K562 (cell line): ENCODE measurements at regions not wholly inside any gene's neighbourhood (a gene's known extent, or its start where the extent isn't known, plus 50 kb on each side); places are given as distances from the start of the nearest gene placed in this dataset.

ENCODE experiments used
- CBFA2T3 ChIP-seq: fragments of 450-650 bp; IDR thresholded peaks from 2 replicates; pipeline ENCODE4 v1.6.1; 2017
- CBFB ChIP-seq: sonication (generic); formaldehyde crosslinking; IDR thresholded peaks from 2 replicates; pipeline ENCODE4 v1.4.0; 2020; ENCODE audit warnings: mild to moderate bottlenecking, missing genetic modification reagents
- CREB1 ChIP-seq, 2 experiments: sonication (generic) in 1 of 2; formaldehyde crosslinking in 1 of 2; IDR thresholded peaks; 2 replicates each; pipeline versions ENCODE4 v1.6.1 to v1.8.0; 2012 to 2022; ENCODE audit warnings: inconsistent platforms in 1 of 2, mild to moderate bottlenecking in 1 of 2, missing genetic modification reagents in 1 of 2, moderate library complexity in 1 of 2
- HCFC1 ChIP-seq: IDR thresholded peaks from 2 replicates; pipeline ENCODE4 v1.6.1; 2012; ENCODE audit warnings: low read depth, low read length, improper control_type of control experiment
- POLR2A ChIP-seq: fragments of 450-650 bp; conservative IDR thresholded peaks from 2 replicates; pipeline ENCODE4 v1.6.1; 2016
- RFX5 ChIP-seq: IDR thresholded peaks from 2 replicates; pipeline ENCODE4 v1.6.1; 2011; ENCODE audit warnings: low read depth, mild to moderate bottlenecking, improper control_type of control experiment, low read length
- RFX7 ChIP-seq: fragments of 250-450 bp; sonication (Bioruptor Pico); IDR thresholded peaks from 2 replicates; pipeline ENCODE4 v1.5.1; 2021; ENCODE audit warnings: mild to moderate bottlenecking
- SPI1 ChIP-seq: IDR thresholded peaks from 2 replicates; pipeline ENCODE4 v1.6.1; 2011; ENCODE audit warnings: low read depth, low read length, control low read depth, borderline replicate concordance
- TBP ChIP-seq: optimal IDR thresholded peaks from 2 replicates; pipeline ENCODE3; 2011; ENCODE audit warnings: low read depth, low read length, improper control_type of control experiment
- ZNF311 ChIP-seq: fragments of 250-450 bp; sonication (Bioruptor Pico); IDR thresholded peaks from 2 replicates; pipeline ENCODE4 v1.4.0; 2020; ENCODE audit warnings: mild to moderate bottlenecking, moderate library complexity
- ZNF551 ChIP-seq: fragments of 250-450 bp; sonication (Bioruptor Pico); IDR thresholded peaks from 2 replicates; pipeline ENCODE4 v1.5.0; 2021; ENCODE audit warnings: mild to moderate bottlenecking, moderate library complexity
- TF ChIP-seq, protein P1 (sequence below): sonication (generic); formaldehyde crosslinking; IDR thresholded peaks from 2 replicates; pipeline ENCODE4 v1.8.1; 2022; ENCODE audit warnings: missing genetic modification reagents
- TF ChIP-seq, protein P2 (sequence below), 3 experiments: IDR thresholded peaks in 2 of 3; conservative IDR thresholded peaks in 1 of 3; 2 replicates each; pipeline ENCODE4 v1.5.1; 2011 to 2012; ENCODE audit warnings: low read length in 3 of 3, mild to moderate bottlenecking in 3 of 3, control low read depth in 2 of 3, improper control_type of control experiment in 1 of 3, inconsistent platforms in 1 of 3, low read depth in 1 of 3, mixed read lengths in 1 of 3, moderate library complexity in 1 of 3; ENCODE audit not compliant: insufficient read depth in 2 of 3

DNA sequence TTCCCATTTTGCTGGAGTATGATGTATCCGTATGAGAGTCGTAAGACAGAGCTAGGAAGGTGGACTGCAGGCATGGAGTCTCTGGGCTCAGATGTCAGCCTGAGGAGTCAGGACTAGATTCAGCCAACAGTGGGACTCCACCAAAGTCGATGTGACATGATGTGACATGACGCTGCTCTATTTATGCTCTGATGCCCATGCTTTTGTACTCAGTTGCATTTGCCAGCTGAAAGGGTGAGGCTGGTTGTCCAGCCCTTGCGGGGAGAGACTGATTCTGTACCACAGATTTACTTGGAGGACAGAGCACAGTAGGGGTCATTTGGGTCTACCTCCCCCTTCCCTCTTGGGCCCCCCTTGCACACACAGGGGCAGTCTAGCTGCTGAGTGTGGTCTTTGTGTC is 88.5 kb upstream of the ATG10 start:
- TF ChIP-seq POLR2A (no peak), CREB1 (IDR thresholded peaks at IDR 0.05) (no peak), CREB1 (CRISPR knock-in tag; IDR thresholded peaks at IDR 0.05) (no peak), RFX7 (CRISPR knock-in tag) (no peak), ZNF311 (CRISPR knock-in tag) (no peak), CBFA2T3 (no peak), TBP (no peak), CBFB (no peak), SPI1 (no peak), ZNF551 (CRISPR knock-in tag) (no peak), RFX5 (no peak), HCFC1 (no peak)
- TF ChIP-seq, protein P1, sequence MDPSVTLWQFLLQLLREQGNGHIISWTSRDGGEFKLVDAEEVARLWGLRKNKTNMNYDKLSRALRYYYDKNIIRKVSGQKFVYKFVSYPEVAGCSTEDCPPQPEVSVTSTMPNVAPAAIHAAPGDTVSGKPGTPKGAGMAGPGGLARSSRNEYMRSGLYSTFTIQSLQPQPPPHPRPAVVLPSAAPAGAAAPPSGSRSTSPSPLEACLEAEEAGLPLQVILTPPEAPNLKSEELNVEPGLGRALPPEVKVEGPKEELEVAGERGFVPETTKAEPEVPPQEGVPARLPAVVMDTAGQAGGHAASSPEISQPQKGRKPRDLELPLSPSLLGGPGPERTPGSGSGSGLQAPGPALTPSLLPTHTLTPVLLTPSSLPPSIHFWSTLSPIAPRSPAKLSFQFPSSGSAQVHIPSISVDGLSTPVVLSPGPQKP (CRISPR knock-in tag): no peak
- TF ChIP-seq, protein P2, sequence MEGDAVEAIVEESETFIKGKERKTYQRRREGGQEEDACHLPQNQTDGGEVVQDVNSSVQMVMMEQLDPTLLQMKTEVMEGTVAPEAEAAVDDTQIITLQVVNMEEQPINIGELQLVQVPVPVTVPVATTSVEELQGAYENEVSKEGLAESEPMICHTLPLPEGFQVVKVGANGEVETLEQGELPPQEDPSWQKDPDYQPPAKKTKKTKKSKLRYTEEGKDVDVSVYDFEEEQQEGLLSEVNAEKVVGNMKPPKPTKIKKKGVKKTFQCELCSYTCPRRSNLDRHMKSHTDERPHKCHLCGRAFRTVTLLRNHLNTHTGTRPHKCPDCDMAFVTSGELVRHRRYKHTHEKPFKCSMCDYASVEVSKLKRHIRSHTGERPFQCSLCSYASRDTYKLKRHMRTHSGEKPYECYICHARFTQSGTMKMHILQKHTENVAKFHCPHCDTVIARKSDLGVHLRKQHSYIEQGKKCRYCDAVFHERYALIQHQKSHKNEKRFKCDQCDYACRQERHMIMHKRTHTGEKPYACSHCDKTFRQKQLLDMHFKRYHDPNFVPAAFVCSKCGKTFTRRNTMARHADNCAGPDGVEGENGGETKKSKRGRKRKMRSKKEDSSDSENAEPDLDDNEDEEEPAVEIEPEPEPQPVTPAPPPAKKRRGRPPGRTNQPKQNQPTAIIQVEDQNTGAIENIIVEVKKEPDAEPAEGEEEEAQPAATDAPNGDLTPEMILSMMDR (IDR thresholded peaks at IDR 0.05 in 2 of 3, conservative IDR thresholded peaks at IDR 0.05 in 1 of 3; ENCODE audit: insufficient read depth in 2 of 3, low read depth in 1 of 3, low read length in 3 of 3): no peak
